GM11168 (cell line): ENCODE measurements at regions not wholly inside any gene's neighbourhood (a gene's known extent, or its start where the extent isn't known, plus 50 kb on each side); places are given as distances from the start of the nearest gene placed in this dataset.
"Not testable (repeated sequence)": the region's sequence is repeated elsewhere in the genome, so short reads cannot be mapped to it uniquely, and the experiment has no call there.

ENCODE experiments used
- in situ Hi-C: fragments of 300-500 bp; cut with MboI; formaldehyde crosslinking; loops from one replicate; pipeline ENCODE4 v1.12.0; 2022; ENCODE audit warnings: low sequenced_read_pairs; ENCODE audit not compliant: unreplicated experiment

DNA sequence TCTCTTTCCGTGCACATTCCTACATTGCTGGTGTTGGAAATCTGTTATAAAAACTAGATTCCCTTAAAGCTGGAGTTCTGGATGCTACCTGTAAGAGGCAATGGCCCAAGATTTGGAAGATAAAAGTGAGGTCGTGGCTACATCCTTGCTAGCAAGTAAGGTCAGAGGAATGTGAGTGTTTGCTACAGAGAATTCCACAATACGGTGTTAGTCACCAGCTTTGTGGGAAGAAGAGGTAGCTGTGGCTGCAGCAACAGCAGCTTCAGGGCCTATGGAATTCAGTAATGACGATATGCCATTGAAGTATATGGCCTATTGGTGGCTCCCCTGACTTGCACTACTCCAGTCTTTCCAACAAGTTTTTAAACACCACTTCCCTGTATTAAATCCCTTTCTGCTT, 227.7 kb upstream of the TMEM260 start:
- in situ Hi-C loops: no loop called here

DNA sequence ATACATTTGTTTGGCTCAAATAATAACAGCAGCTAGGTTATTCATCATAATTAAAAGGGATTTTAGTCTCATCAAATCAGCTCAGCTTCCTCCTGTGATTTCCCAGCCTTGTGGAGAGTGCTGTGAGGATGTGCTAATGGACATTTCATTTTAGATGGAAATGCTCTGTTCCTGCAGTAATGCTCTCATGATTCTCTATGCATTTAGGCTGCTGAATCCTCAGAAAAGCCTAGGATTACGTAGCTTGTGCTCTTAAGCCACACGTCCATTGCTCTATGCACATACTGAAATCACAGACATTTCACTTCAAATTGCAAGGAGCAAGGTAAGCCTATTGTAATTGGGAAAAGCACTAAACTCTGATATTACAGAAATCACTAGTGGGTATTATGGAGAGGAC, 226.6 kb upstream of the TMEM260 start:
- in situ Hi-C loops: no loop called here

DNA sequence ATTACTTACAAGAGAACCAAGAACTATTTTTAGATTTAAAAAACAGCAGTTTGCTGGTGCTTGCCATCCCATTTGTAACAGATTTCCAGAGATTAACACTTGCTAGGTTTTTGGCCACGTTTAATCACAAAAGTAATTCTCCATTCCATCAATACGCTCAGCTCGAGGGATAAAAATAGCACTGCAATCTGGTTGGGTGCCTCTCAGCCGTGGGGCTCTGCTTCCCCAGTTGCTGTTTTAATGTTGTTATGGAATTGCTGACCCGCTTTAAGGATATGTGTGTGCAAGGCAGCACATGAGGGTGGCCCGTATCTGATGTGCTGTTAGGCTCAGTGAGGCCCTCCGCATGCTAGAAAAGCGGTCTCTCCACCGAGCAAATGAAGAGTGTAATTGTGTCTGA, 222.2 kb upstream of the TMEM260 start:
- in situ Hi-C loops: no loop called here

DNA sequence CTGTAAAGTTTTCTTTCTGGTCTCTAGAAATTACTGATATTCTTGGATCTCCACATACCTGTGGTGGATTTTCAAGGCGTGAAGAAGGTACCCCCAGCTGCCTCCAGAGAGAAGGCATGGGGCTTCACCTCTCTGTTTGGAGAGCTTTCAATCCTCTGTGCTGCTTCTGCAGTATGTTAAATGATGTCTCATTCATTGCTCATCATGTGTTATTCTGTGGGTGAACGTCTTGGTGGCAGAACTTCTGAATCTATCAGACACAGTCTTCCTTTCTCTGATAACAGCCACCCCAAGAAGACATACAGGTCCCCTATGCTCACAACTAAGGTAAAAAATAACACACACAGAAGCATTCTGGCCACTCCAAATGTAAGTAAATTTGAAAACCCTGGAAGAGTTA, 221.3 kb upstream of the TMEM260 start:
- in situ Hi-C loops: no loop called here

DNA sequence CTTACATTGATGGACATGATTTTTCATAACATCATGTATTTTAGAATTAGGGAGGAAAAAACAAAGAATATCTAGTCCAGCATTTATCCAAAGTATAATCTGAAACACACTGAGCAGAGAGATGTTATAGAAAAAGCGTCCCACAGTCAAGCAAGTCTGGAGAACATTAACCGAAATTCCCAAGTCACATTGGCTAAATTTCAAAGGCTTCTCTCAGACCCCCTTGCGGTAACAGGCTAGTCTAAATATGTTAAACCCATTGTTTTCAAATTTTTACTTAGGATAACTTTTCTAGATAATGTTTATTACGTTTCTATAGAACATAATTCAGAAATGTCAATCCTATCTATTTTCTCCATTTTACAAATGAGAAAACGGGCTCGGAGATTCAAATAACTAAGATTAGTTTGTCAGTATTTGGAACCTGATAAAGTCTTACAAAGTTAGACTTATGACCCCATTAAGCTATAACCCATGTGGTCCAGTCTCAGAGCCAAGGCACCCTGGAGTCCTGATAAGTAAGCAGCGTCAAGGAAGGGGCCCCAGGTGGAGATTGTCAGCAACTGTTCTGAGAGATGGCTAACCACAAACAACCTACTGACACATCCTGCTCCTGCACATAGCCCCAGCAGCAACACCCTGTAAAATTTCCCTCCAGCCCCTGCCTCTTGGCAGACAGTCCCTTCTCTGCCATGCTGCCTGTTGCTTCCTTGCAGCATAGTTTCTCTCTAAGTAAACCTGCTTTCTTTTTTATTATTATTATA, 220.6 kb upstream of the TMEM260 start:
- in situ Hi-C loops: no loop called here

DNA sequence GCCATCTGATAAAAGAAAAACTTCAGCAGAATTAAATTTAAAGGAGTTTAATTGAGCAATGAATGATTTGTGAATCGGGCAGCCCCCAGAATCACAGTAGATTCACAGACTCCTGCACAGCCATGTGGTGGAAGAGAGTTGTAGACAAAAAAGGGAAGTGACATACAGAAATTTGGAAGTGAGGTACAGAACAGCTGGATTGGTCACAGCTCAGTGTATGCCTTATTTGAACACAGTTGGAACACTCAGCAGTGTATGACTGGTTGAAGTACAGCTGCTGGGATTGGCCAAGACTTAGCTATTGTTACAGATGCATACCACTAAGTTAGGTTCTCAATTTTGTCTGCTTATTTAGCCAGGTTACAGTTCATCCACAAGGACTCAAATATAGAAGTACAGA, 213.9 kb upstream of the TMEM260 start:
- in situ Hi-C loops: not testable (repeated sequence)

DNA sequence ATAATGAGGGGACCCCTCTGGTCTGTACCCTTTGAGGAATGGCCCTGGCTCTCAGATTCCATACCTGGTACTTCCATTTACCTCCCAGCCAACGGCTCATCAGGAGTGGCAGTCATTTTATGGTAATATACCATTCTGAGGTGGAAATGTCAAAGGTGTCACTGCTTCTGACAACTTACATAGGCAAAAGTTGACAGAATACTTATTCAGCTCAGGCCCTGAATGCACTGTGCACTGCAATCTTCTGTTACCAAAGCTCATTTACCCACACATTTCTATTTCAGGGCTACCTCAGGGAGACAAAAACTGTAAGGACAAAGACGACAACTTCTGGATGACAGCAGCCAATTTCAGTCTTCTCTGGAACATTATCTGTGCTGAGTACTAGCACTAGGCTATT, 212.2 kb upstream of the TMEM260 start:
- in situ Hi-C loops: no loop called here

DNA sequence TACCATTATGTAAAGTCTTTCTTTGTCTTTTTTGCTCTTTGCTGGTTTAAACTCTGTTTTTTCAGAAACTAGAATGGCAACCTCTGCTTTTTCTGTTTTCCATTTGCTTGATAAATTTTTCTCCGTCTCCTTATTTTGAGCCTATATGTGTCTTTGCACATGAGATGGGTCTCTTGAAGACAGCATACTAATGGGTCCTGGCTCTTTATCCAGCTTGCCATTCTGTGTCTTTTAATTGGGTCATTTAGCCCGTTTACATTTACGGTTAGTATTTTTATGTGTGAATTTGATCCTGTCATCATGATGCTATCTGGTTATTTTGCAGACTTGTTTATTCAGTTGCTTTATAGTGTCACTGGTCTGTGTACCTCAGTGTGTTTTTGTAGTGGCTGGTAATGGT, 207.9 kb upstream of the TMEM260 start:
- in situ Hi-C loops: no loop called here

DNA sequence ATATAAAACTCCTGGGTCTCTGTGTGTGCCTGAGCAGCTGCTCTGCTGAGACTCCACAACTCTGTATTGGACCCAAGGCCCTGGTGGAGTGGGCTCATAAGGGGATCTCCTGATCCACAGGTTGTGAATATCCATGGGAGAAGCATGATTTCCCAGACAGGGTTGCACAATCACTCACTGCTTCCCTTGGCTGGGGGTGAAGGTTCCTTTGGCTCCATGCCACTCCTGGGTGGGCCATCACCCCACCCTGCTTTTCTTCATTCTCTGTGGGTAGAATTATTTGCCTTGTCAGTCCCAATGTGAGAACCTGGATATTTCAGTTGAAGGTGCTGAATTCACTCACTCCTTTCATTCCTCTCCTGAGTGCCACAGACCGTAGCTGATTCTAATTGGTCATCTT, 205.2 kb upstream of the TMEM260 start:
- in situ Hi-C loops: no loop called here

DNA sequence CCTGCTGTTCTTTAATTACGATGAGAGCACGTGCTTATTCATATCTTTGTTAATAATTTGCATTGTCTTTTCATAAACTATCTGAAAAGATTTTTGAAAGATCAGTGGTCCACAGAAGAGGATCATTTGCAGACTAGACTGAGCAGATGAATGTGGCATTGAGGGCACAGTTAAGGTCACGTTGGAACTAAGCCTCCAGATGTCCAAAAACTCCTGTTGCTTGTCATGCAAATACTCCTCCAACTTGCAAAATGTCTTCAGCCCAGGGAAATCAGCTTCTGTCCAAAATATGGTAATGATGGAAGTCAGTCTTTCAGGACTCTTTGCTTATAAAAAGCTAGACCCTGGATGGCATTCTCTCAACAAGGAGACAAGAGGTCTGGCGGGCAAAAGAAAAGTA, 201.6 kb upstream of the TMEM260 start:
- in situ Hi-C loops: no loop called here

DNA sequence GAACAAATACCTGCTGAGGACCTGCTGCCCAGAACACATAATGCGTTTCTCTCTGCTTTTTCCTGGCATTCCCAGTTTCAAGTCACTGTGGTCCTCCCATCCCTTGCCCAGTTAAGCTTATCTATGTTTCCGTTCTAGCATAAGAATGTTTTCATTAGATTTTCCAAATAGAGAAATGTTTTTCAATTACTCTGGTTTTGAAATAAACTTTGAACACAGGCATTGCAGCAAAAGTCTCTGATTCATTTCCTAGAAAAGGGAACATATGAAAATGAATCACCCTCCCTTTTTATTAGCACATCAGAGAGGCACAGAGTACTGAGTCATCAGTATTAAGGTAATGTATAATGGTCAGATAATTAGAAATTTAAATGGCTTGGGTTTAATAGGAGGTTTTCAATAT, 201.1 kb upstream of the TMEM260 start:
- in situ Hi-C loops: no loop called here

DNA sequence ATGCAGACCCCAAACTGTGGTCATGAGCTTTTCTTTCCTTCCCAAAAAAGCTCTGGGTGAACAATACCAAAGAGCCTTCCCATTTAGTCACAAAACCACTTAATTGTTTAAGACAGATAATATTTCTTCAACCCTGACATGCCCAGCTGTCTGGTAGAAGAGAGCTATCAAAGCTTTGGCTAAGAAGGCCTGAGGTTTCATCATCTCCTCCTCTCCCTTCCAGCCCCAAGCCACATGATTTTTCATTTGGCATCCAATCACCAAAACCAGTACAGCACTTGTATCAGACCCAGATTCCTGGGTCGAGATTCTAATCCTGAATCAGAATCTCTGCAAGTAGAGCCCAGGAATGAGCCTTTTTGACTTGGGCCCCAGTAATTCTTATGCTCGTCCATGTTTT, 199.6 kb upstream of the TMEM260 start:
- in situ Hi-C loops: no loop called here

DNA sequence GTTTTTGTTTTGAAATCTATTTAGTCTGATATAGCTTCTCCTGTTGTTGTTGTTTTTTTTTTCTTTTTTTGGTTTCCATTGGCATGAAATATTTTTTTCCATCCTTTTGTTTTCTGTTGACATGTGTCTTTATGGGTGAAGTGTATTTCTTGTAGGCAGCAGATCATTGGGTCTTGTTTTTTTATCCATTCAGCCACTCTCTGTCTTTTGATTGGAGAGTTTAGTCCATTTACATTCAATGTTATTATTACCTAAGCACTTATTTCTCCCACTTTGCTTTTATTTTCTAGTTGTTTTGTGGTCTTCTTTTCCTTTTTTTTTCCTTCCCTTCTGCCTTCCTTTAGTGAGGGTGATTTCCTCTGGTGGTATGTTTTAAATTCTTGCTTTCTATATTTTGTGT, 193.6 kb upstream of the TMEM260 start:
- in situ Hi-C loops: no loop called here

DNA sequence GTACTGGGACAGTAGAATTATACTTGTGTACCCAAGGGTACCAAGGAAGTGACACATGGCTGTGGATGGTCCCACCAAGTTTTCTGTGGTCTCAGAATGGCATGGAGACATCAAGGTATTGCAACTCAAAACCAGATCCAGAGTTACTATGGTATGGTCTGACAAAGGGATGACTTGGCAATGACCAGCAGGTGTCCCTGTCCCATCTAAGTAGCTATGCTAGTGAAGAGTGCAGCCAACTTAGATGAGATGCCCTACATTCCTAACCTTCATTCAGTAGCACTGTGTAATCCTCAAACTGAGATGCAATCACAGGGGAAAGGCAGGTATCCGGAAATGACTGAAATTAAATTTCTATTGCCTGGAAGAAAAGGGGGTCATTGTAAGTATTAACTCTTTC, 188.7 kb upstream of the TMEM260 start:
- in situ Hi-C loops: no loop called here

DNA sequence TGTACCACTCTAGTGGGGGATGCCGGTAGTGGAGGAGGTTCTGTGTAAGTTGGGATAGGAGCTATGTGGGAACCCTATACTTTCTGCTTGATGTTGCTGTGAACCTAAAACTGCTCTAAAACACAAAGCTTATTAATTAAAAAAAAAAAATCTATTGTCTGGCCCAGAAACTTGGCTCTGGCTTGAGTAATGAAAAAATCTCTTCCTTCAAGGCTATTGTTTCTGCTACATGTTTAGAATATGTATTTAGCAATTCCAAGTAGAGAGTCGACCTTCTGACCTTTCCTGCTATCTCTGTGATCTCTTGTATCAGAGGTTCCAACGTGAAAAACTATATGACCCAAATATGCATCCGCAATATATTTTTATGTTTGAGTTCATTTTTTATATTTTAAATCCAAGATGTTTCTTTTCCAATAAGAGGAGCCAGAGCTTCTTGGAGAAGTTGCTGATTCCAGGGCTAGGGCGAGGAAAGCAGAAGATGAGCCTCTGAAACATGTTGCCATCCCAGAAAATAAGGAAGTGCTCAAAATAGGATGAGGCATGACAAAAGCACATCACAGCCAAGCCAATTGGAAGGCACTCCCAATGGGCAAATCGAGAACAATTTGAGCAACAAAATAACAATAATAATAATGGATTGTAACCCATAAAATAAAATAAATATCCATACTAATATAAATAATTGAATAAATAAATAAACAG, 184.6 kb upstream of the TMEM260 start:
- in situ Hi-C loops: no loop called here

DNA sequence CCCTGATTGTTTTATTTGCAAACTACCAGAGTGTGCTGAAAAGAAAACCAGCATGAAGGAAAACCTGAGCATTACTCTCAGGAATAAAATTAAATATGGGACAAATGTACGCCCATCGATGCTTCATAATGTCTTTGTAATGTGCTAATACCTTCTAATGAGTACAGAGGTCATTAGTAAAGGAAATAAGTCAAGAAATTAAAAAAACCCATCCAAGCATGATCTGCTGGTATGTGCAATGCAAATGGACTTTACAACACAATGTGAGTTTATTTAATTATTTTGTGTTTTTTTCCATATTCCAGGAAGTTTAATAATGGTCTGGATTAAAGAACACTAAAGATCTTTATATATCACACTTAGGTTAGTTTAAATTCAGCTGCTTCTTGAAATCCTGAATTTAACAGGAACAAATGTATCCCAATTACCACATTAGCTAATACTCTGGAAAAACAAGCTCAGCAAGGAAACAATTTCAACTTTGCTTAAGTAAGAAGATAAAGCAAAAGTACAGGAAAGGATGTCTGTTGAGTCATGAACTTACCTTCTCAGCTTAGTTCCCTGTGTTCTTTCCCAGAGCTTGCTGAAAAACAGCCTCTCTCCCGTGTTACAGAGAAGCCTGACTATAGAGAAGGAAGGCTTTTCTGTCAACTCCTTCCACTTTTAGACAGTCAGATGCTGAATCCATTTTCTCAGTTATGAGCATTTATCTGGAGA, 179.3 kb upstream of the TMEM260 start:
- in situ Hi-C loops: no loop called here

DNA sequence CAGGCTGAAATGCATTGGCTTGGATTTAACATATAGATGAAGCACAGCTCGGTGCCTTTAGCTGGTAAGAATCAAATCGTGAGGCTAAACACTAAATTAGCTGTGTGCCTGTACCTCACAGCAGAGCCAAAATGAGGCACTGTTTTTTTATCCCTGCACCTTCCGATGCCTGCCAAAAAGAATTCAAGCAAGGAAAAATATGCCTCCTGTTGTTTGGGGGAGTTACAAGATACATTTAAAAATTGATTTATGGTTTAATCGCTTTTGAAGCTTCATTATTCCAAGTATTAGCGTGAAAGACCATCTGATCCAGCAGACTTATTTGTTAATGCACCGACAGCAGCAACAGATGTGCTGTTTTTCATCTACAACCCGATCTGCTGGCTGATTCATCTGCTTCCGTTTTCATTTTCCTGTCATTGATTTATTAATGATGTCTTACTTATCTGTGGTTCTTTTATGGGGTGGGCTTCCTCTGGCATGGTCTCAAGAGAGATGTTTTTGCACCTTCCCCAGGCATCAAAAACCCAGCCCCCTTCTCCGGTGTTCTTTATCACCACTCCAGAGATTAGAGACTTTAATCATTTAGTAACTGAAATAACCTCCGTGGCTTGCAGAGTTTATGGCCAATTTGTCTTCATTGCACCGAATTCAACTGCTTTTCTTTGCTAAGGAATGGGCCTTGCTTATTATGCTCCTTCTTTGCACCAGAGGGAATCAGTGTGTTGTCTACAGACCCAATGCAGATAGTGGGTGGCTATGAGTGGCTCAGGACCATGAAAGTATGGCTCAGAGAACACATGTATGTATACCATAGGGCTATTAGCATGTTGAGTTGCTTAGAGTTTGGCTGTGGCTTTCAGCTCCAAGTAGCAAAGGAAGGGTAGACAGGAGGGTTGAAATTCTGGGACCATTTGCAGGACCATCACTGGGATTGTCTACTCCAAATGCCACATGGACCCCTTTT, 166.8 kb upstream of the TMEM260 start:
- in situ Hi-C loops: no loop called here

DNA sequence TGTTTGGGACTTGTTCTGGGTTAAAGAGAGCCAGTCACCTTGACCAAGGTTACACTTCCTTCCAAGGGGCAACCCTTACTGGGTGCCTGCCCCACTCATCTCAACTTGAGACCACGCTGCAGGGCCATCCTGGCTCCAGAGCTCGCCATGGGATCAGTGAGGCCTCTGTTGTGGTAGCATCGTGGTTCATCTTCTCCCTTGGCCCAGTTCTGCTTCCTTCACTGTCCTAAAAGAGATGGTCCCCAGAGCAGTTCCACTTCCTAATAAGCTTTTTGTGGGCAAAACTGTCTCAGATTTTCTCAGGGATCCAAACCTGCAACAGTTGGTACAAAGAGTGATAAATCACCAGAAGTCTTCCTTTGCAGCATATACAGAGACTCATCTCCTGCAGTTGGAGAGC, 165.9 kb upstream of the TMEM260 start:
- in situ Hi-C loops: no loop called here

DNA sequence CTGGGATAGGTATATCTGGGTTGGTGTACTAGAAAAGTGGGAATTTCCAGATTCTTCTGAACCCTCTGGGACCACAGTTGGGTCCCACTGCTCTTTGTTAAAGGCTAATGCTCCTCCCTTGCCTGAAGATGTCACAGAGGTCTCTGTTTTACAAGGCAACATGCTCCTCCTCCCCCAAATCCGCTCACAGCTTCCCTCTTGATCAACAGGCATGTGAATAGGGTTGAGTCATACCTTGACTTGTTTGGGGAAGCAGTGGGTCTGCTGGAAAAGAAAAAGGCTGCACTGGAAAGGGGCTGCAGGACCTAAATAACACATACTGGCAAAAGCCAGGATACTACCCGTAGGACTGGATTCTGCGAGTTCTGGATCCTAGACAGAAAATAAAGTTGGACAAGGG, 165.4 kb upstream of the TMEM260 start:
- in situ Hi-C loops: no loop called here

DNA sequence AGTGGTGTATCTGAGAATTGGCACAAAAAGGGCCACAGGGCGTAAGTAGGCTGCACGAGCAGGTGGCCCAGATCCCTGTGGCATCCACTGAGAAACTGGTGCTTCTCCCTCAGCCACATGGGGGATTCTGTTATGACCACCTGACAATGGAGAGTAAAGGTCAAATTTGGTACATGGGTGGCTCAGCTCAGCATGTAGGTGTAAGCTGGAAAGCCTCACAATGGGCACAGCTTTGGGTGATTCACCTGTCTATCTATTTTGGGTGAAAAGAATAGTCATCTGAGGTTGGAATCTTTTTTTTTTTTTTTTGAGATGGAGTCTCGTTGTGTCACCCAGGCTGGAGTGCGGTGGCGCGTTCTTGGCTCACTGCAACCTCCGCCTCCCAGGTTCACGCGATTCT, 163.4 kb upstream of the TMEM260 start:
- in situ Hi-C loops: no loop called here
